ENCODE measurements at regions not wholly inside any gene's neighbourhood (a gene's known extent, or its start where the extent isn't known, plus 50 kb on each side); places are given as distances from the start of the nearest gene placed in this dataset.

- no peak for TF ChIP-seq POLR2A (IDR thresholded peaks at IDR 0.05; ENCODE audit: low read depth, low read length)
- TF ChIP-seq TAF1 (IDR thresholded peaks at IDR 0.05; ENCODE audit: low read depth, low read length), result no peak
- TF ChIP-seq POLR2AphosphoS5 (IDR thresholded peaks at IDR 0.05; ENCODE audit: low read depth, low read length), result no peak
- TF ChIP-seq SPI1 (IDR thresholded peaks at IDR 0.05; ENCODE audit: low read depth, low read length), result no peak
These were observed 463.3 kb upstream of the BRINP3 start for GRCh38 chr1:190940951-190941350.

Data from GM12891 (cell line).